Activated CD4-positive, alpha-beta memory T cell treated with anti-CD3 and anti-CD28 coated beads, Interleukin-2, amount 10 ng/mL, durations not matched to agents 7 days and 5 days (primary cell): ENCODE measurements at regions not wholly inside any gene's neighbourhood (a gene's known extent, or its start where the extent isn't known, plus 50 kb on each side); places are given as distances from the start of the nearest gene placed in this dataset.

Experiments
- CTCF ChIA-PET: fragments of 350-600 bp; sonication (Branson Sonifier 250); formaldehyde crosslinking; loops from one replicate; lab custom pipeline; 2021; ENCODE audit warnings: antibody characterized with exemption, inconsistent platforms; lab: Charles Lee
- POLR2A ChIA-PET: fragments of 350-600 bp; sonication (Branson Sonifier 250); formaldehyde crosslinking; loops from one replicate; lab custom pipeline; 2021; ENCODE audit warnings: antibody characterized with exemption; lab: Charles Lee
- DNase-seq: peaks from one replicate; pipeline ENCODE4 v3.0.0-alpha.2; 2020
- H3K27ac Mint-ChIP-seq: one replicate; pipeline ENCODE4 v1.8.0; 2021; ENCODE audit warnings: mild to moderate bottlenecking, mixed read lengths
- H3K27me3 Mint-ChIP-seq: one replicate; pipeline ENCODE4 v1.8.0; 2021; ENCODE audit warnings: mixed read lengths
- H3K36me3 Mint-ChIP-seq: one replicate; pipeline ENCODE4 v1.8.0; 2021; ENCODE audit warnings: low read depth, mixed read lengths
- H3K4me1 Mint-ChIP-seq: one replicate; pipeline ENCODE4 v1.8.0; 2021; ENCODE audit warnings: mixed read lengths
- H3K4me3 Mint-ChIP-seq: one replicate; pipeline ENCODE4 v1.8.0; 2021; ENCODE audit warnings: mild to moderate bottlenecking, mixed read lengths
- H3K9me3 Mint-ChIP-seq: one replicate; pipeline ENCODE4 v1.8.0; 2021; ENCODE audit warnings: mixed read lengths

DNA sequence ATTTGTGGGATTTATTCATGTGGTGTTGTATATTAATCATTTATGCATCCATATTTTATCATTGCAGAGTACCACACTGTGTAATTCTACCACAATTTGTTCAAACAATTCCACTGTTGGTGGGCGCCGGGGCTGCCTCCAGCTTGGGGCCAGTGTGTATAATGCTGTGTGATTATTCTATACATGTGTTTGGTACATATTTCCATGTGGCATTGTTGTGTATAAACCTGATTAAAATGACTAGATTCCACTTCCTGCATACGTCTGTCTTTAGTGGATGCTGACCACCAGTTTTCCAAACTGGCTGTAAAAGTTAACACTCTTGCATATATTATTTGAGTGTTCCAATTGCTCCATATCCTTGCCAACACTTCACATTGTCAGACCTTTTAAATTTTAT, 1213.8 kb downstream of the TBC1D22A start:
- H3K4me3 Mint-ChIP-seq: no peak overlapping the region
- ChIA-PET POLR2A (no interaction called here), CTCF (no interaction called here)
- peaks cover 2% of the 10 kb centered on the region for H3K9me3 Mint-ChIP-seq
- peaks cover 2% of the 10 kb centered on the region for H3K27me3 Mint-ChIP-seq
- no peaks in the 10 kb centered on the region for H3K36me3 Mint-ChIP-seq
- no peak overlapping the region for H3K27ac Mint-ChIP-seq
- H3K4me1 Mint-ChIP-seq: no peaks in the 10 kb centered on the region
- DNase-seq: no peak

DNA sequence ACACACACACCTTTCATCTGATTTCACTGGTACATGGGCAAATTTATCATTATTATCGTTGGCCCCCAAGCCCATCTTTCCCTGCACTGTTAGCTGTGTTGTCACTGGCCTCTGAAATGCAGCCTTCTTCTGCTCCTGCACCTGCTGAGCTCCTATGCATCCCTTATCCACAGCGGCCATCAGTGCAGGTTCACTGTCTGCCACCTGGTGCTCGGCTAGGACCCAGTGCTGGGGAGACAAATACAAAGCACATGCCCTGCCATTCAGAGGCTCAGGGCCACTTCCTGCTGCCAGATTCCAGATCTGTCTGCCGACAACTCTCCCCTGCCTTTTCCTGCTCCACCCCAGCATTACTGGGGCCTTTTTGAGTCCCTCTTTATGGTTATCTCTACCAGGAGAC, 1205.4 kb downstream of the TBC1D22A start:
- H3K27ac Mint-ChIP-seq: no peak overlapping the region
- H3K27me3 Mint-ChIP-seq: no peaks in the 10 kb centered on the region
- ChIA-PET CTCF (no interaction called here), POLR2A (no interaction called here)
- no peaks in the 10 kb centered on the region for H3K36me3 Mint-ChIP-seq
- H3K9me3 Mint-ChIP-seq: peaks cover 3% of the 10 kb centered on the region
- H3K4me1 Mint-ChIP-seq: no peaks in the 10 kb centered on the region
- no peak overlapping the region for H3K4me3 Mint-ChIP-seq
- DNase-seq: no peak

DNA sequence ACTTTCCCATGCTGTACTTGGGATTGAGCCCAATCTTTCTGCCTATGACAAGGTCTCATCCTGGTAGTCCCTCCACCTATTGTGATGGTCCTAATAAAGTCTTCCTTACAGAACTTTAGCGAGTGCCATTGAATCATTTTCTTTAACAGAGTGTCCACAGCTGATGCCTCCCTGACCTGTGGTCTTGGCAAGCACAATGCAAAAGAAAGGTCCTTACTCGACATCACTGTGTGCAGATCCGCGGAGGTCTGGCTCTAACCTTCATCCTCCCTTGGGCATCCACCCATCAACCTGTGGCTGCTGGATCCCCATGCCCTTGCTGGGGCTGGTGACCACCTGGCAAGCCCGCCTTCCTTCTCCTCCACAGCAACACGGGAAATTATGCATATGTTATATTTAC, 1203.9 kb downstream of the TBC1D22A start:
- no peaks in the 10 kb centered on the region for H3K36me3 Mint-ChIP-seq
- CTCF ChIA-PET: no interaction called here
- POLR2A ChIA-PET: no interaction called here
- H3K4me3 Mint-ChIP-seq: no peak overlapping the region
- H3K27ac Mint-ChIP-seq: no peak overlapping the region
- no peak for DNase-seq
- peaks cover 3% of the 10 kb centered on the region for H3K9me3 Mint-ChIP-seq
- H3K4me1 Mint-ChIP-seq: no peaks in the 10 kb centered on the region
- H3K27me3 Mint-ChIP-seq: no peaks in the 10 kb centered on the region

DNA sequence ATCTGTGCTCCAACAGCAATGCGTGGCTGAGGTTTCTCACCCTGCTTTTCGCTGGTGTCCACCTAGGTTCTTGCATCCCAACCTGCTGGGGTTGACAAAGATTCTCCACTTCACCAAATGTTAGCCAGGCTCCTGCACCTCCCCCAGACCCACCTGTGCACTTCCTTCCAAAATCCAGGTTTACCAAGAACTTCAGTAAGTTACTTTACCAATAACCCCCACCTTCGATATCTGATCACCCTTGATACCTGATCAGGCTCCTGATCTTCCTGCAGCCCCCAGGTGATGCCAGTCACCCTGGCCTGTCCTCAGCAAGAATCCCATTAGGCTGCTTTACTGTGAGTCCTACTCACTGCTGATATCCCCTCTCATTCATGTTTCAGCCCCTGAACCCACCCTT, 1203.4 kb downstream of the TBC1D22A start:
- no peak overlapping the region for H3K4me3 Mint-ChIP-seq
- H3K27me3 Mint-ChIP-seq: no peaks in the 10 kb centered on the region
- H3K36me3 Mint-ChIP-seq: no peaks in the 10 kb centered on the region
- H3K4me1 Mint-ChIP-seq: no peaks in the 10 kb centered on the region
- H3K27ac Mint-ChIP-seq: no peak overlapping the region
- ChIA-PET CTCF (no interaction called here), POLR2A (no interaction called here)
- peaks cover 3% of the 10 kb centered on the region for H3K9me3 Mint-ChIP-seq
- DNase-seq: no peak

DNA sequence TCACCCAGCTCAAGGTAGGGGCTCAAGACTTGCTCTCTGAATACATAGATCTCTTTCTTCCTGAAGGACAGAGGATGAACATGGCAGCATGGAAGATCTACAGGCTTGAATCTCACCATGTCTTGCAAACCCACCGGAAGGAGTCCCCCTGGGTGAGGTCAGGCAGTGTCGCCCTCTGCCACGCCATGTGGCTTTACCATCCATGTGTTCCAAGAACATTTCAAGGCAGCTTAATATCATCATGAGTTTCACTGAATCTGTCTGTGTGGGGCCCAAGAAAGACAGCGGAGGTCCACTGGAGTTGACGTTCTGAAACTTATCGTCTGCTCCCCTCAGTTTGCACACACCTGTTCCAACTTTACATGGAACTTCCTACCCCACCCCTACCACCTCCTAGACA, 1202.6 kb downstream of the TBC1D22A start:
- H3K27ac Mint-ChIP-seq: no peak overlapping the region
- ChIA-PET POLR2A (no interaction called here), CTCF (no interaction called here)
- no peak for DNase-seq
- H3K36me3 Mint-ChIP-seq: no peaks in the 10 kb centered on the region
- H3K9me3 Mint-ChIP-seq: peaks cover 3% of the 10 kb centered on the region
- no peak overlapping the region for H3K4me3 Mint-ChIP-seq
- H3K27me3 Mint-ChIP-seq: no peaks in the 10 kb centered on the region
- H3K4me1 Mint-ChIP-seq: no peaks in the 10 kb centered on the region

DNA sequence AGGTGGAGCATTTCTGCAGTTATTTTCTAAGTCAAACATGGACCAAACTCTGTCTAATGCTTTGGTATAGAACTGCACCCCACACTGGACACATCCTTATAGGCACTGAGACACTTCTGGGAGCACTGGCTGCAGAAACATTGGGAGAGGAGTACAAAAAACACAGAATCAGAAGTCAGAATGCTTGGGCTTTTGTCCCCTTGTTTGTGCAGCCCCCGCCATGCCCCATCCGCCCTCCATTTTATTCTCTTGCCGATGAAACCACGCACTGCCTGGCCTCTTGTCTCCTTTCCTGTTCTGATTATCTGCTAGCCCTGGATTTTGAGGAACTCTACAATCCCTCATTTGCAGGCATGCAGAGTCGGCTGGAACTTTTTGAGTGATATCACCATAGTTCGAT, 1201.2 kb downstream of the TBC1D22A start:
- CTCF ChIA-PET: no interaction called here
- Mint-ChIP-seq H3K9me3 (peaks cover 6% of the 10 kb centered on the region), H3K36me3 (no peaks in the 10 kb centered on the region), H3K4me1 (no peaks in the 10 kb centered on the region), H3K27ac (no peak overlapping the region), H3K27me3 (no peaks in the 10 kb centered on the region), H3K4me3 (no peak overlapping the region)
- POLR2A ChIA-PET: no interaction called here
- no peak for DNase-seq

DNA sequence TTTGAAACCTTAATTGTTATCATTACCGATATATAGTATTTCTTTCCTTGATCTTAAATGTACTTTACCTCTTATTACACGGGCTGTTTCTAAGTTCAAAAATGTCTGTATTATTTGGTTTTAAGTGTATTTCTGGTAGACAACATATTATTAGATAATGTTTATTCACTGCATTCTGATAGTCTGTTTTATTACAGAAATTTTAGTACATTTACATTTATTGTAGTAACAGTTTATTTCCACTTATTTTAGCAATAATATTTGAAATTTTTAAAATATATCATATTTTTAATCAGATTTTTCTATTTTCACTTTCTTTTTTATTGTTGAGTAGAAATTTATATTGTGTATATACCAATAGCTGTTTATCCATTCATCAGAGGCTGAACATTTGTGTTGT, 1195.2 kb downstream of the TBC1D22A start:
- Mint-ChIP-seq H3K27me3 (no peaks in the 10 kb centered on the region), H3K4me3 (no peak overlapping the region), H3K27ac (no peak overlapping the region), H3K36me3 (no peaks in the 10 kb centered on the region), H3K4me1 (no peaks in the 10 kb centered on the region), H3K9me3 (peaks cover 3% of the 10 kb centered on the region)
- no peak for DNase-seq
- CTCF ChIA-PET: no interaction called here
- POLR2A ChIA-PET: no interaction called here

DNA sequence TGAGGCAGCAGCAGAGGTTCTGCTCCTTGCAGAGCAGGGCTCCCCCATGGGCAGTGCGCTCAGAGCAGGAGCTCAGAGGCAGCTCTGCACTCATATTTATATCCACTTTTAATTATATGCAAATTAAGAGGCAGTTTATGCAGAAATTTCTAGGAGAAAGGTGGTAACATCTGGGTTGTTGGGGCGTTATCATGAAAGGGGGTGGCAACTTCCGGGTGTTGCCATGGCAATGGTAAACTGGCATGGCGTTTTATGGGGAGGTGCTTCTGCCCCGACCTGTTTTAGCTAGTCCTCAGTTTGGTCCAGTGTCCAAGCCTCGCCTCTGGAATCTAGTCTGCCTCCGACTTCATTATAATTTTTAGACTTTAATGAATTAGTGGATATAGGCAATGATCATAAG, 1191.7 kb downstream of the TBC1D22A start:
- Mint-ChIP-seq H3K9me3 (peaks cover 8% of the 10 kb centered on the region), H3K4me1 (no peaks in the 10 kb centered on the region), H3K4me3 (no peak overlapping the region), H3K27me3 (no peaks in the 10 kb centered on the region), H3K27ac (no peak overlapping the region), H3K36me3 (no peaks in the 10 kb centered on the region)
- ChIA-PET CTCF (no interaction called here), POLR2A (no interaction called here)
- no peak for DNase-seq

DNA sequence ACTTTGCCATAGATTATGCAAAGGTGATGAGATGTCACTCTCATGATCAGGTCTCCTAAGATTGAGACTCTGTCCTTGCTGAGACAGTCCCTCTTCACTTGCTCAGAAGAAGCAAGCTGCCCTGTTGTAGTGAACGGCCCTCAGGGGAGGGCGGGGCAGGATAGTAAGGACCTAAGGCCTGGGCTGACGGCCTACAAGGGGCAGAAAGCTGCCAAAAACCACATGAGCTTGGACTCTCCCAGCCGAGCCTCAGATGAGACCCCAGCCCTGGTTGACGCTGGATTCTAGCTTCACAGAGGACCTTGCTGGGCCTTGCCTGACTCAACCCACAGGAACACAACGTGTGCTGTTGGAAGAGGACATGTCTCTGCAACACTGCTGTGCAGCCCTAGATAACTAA, 1182.5 kb downstream of the TBC1D22A start:
- Mint-ChIP-seq H3K4me1 (no peaks in the 10 kb centered on the region), H3K27ac (no peak overlapping the region), H3K27me3 (peaks cover 1% of the 10 kb centered on the region), H3K9me3 (peaks cover 8% of the 10 kb centered on the region), H3K4me3 (no peak overlapping the region), H3K36me3 (no peaks in the 10 kb centered on the region)
- ChIA-PET CTCF (no interaction called here), POLR2A (no interaction called here)
- DNase-seq: no peak

DNA sequence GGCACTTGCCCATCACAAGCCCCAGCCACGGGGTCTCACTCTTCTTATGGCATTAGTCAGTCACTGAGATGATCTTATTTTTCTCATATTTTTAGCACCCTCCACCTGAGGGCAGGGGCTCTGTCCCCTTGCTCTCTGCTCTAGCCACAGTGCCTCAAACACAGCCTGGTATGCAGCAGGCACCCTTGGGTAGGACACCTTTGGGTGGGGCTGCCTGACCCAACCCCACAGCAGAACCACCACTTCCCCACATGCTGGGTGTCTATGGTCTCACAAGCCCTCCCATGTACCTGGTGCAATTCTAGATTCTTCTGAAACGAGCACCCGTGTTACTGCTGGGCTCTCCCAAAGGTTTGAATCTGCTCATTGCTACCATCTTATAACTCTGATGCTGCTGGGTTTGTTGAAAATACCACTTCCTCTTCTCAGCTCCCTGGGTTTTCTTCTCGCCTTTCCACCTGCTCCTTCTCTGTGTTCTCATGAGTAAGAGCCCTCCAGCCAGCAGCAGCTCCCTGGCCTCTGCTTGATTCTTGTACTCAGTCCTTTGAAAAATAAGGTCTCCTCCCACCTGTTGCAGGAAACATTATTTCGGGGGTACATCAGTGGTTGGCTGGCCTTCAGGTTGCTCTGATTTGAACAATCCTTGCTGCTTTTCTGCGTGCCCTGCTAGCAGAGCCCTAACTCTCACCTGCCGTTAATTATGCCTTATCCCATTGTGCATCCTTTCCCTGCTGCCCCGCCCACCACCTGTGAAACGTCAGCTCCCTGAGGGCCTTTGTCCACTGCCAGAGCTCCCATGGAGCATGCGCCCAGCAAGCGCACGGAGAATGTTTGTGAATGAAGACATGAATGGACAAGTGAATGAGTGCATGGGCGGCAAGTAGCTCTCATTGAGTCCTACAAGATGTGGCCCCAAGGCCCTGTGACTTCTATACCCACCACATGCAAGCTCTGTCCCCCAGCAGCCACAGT, 1181.6 kb downstream of the TBC1D22A start:
- no peaks in the 10 kb centered on the region for H3K4me1 Mint-ChIP-seq
- ChIA-PET POLR2A (no interaction called here), CTCF (no interaction called here)
- DNase-seq: no peak
- H3K36me3 Mint-ChIP-seq: no peaks in the 10 kb centered on the region
- H3K9me3 Mint-ChIP-seq: peaks cover 8% of the 10 kb centered on the region
- no peak overlapping the region for H3K4me3 Mint-ChIP-seq
- H3K27me3 Mint-ChIP-seq: peaks cover 1% of the 10 kb centered on the region
- no peak overlapping the region for H3K27ac Mint-ChIP-seq

DNA sequence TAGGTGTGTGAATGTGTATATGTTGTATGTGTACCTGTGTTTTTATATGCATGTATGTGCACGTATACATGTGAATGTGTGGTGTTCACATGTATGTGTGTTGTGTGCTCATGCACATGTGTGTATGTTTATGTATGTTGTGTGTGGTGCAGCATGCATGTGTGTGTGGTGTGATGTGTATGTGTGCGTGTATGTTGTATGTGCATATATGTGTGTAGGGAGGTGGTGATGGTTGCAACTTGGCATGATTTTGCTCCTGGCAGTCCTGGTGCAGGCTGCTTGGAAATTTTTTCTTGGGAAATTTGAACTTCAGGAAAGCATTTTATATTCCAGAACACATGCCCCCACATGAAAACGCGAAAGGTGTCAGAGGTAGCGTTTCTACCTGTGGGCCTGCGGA, 1177.8 kb downstream of the TBC1D22A start:
- Mint-ChIP-seq H3K27ac (no peak overlapping the region), H3K4me3 (no peak overlapping the region), H3K4me1 (no peaks in the 10 kb centered on the region), H3K36me3 (no peaks in the 10 kb centered on the region), H3K27me3 (peaks cover 1% of the 10 kb centered on the region), H3K9me3 (peaks cover 14% of the 10 kb centered on the region)
- ChIA-PET CTCF (no interaction called here), POLR2A (no interaction called here)
- no peak for DNase-seq

DNA sequence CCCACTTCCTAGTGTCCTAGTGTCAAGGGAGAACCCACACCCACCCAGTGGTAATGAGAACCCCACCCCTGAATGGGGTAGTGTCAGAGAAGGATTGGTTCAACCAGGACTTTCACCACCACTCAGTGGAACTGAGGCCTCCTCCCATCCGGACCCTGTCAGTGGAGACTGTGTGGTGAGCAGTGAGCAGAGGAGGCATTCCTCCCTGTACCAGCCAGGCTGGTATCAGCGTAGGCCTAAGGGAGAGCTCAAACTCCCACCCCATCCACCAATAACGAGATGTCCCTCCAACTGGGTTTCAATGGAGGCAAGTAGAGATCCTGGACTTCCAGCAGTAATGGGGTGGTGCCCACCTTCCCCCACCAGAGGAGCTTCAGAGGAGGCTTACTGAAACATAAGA, 1171.4 kb downstream of the TBC1D22A start:
- H3K4me3 Mint-ChIP-seq: no peak overlapping the region
- CTCF ChIA-PET: no interaction called here

DNA sequence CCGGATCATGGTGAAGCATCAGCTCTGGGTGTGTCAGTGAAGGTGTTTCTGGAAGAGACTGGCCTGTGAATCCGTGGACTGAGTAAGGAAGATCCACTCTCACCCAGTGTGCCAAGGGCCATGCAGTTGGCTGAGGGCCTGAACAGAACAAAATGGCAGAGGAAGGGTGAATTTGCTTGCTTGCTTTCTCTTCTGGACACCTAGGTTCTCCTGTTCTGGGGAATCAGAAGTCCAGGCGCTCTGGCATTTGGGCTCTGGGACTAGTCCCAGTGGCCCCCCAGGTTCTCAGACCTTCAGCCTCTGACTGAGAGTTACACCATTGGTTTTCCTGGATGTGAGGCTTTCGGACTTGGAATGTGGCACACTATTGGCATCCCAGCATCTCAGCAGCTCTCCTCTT, 1170.8 kb downstream of the TBC1D22A start:
- no peaks in the 10 kb centered on the region for H3K4me1 Mint-ChIP-seq
- no peak overlapping the region for H3K27ac Mint-ChIP-seq
- ChIA-PET POLR2A (no interaction called here), CTCF (no interaction called here)
- no peaks in the 10 kb centered on the region for H3K27me3 Mint-ChIP-seq
- H3K36me3 Mint-ChIP-seq: no peaks in the 10 kb centered on the region
- H3K9me3 Mint-ChIP-seq: peaks cover 5% of the 10 kb centered on the region
- no peak for DNase-seq
- no peak overlapping the region for H3K4me3 Mint-ChIP-seq

More for the DNA sequence above, 1171.4 kb downstream of the TBC1D22A start:
- DNase-seq: no peak
- Mint-ChIP-seq H3K27me3 (no peaks in the 10 kb centered on the region), H3K36me3 (no peaks in the 10 kb centered on the region), H3K27ac (no peak overlapping the region), H3K4me1 (no peaks in the 10 kb centered on the region), H3K9me3 (peaks cover 5% of the 10 kb centered on the region)
- POLR2A ChIA-PET: no interaction called here

DNA sequence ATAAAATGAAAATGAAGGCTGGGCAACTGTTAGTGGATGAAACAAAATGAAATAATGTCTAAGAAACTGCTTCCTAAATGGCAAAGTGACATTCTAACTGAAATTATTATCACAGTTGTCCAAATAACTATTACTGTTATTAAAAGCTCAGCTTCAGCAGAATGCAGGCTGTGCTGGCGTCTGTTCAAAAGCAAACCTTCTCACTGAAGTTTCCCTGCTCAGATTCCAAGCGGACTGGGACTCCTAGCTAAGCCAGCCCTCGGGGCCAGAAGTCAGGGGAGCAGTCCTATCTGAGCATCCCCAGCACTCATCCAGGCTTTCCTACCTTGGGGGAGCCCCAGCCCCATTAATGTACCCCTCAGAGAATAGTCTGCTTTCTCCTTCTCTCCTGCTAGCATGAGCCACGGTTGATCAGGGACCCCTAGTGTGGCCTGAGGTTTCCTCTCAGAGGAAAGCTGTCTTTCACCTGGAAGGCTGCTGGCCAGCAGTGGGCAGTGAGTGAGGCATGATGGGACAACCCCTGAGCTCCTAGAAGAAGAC, 1167.3 kb downstream of the TBC1D22A start:
- Mint-ChIP-seq H3K36me3 (no peaks in the 10 kb centered on the region), H3K9me3 (peaks cover 3% of the 10 kb centered on the region), H3K4me3 (no peak overlapping the region), H3K27ac (no peak overlapping the region), H3K4me1 (no peaks in the 10 kb centered on the region), H3K27me3 (no peaks in the 10 kb centered on the region)
- DNase-seq: no peak
- CTCF ChIA-PET: no interaction called here
- POLR2A ChIA-PET: no interaction called here
